ENCODE measurements at regions not wholly inside any gene's neighbourhood (a gene's known extent, or its start where the extent isn't known, plus 50 kb on each side); places are given as distances from the start of the nearest gene placed in this dataset.

DNA sequence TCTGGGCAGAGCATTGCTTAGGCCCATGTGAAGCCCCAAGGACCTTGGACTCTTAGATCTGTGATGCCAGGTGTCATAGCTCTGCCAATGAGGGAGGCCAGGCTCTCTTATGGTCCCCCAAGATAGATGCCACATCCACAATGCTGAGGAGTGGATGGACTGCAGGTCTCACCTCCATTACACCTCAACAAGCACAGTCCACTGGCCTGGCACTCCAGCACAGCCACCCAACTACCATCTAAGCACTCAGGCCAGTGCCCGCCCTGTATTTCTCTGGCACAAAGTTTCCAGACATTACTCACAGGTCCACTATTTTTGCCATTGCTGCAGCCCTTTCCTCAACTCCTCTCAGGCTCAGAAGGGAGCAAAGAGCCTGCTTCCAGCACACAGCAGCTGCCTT, 613.5 kb upstream of the EPHA6 start:
- no peak for TF ChIP-seq CTCF (IDR thresholded peaks at IDR 0.05)

- no peak for TF ChIP-seq CTCF (IDR thresholded peaks at IDR 0.05)
Observed at GRCh38 chr3:96201463-96201862, 612.9 kb upstream of the EPHA6 start.

GRCh38 chr3:96202181-96202580, 612.2 kb upstream of the EPHA6 start:
- TF ChIP-seq CTCF (IDR thresholded peaks at IDR 0.05): no peak

DNA sequence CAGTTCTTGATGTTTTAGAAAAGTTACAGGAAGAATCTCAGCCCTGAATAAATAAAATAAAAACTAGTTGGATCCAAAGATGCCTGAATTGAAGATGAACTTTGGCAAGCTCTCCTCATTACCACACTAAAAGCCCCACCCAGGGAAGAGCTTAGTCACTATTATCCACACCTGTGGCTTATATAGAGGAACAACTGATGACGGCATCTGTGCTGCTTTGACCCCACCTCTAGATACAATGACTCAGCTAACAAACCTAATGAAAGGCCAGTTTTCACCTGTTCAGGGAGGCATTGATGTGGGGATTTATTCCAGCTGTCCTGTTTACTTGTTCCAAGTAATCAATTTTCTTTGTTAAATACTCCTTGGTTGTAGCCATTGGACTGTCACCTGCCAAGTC, 604.7 kb upstream of the EPHA6 start:
- TF ChIP-seq CTCF (IDR thresholded peaks at IDR 0.05): no peak

GRCh38 chr3:96213393-96213792, 601.0 kb upstream of the EPHA6 start:
- peak; percentile 37; the same call in 1 of the 2 replicates for TF ChIP-seq CTCF (IDR thresholded peaks at IDR 0.05)

DNA sequence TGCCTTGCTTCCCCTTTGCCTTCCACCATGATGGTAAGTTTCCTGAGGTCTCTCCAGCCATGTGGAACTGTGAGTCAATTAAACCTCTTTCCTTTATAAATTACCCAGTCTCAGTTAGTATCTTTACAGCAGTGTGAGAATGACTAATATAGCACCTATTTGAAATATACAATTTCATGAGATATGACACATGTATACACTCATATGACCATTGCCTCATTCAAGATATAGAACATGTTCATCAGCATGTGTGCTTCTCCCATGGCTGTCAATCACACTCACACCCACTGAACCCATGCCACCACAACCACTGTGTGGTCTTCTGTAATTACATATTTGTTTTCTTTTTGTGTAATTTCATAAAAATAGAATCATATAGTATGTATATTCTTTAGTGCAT, 599.5 kb upstream of the EPHA6 start:
- TF ChIP-seq CTCF (IDR thresholded peaks at IDR 0.05): no peak

- no peak for TF ChIP-seq CTCF (IDR thresholded peaks at IDR 0.05)
Observed at GRCh38 chr3:96225494-96225893, 588.9 kb upstream of the EPHA6 start.

GRCh38 chr3:96233679-96234078, 580.7 kb upstream of the EPHA6 start:
- no peak for TF ChIP-seq CTCF (IDR thresholded peaks at IDR 0.05)

All from LNCAP (cell line).